Pons (tissue), 1 donor: ENCODE measurements at regions not wholly inside any gene's neighbourhood (a gene's known extent, or its start where the extent isn't known, plus 50 kb on each side); places are given as distances from the start of the nearest gene placed in this dataset.
"Not testable (repeated sequence)": the region's sequence is repeated elsewhere in the genome, so short reads cannot be mapped to it uniquely, and the experiment has no call there.

ENCODE experiments used
- DNase-seq: peaks from one replicate; pipeline ENCODE4 v3.0.0-alpha.2; 2016; ENCODE audit warnings: low spot score

GRCh38 chr7:84735677-84736076 lies 451.2 kb downstream of the SEMA3D start:
- DNase-seq = no peak

GRCh38 chr7:84735011-84735410 lies 451.8 kb downstream of the SEMA3D start:
- DNase-seq = no peak

- not testable (repeated sequence) for DNase-seq
Observed at GRCh38 chr7:84733976-84734375, 452.9 kb downstream of the SEMA3D start.

GRCh38 chr7:84730864-84731263 lies 456.0 kb downstream of the SEMA3D start:
- DNase-seq = not testable (repeated sequence)

- peak; percentile 2 for DNase-seq
Observed at GRCh38 chr7:84729284-84729683, 457.6 kb downstream of the SEMA3D start.

GRCh38 chr7:84722734-84723133 lies 464.1 kb downstream of the SEMA3D start:
- DNase-seq = no peak

- no peak for DNase-seq
Observed at GRCh38 chr7:84722086-84722485, 464.8 kb downstream of the SEMA3D start.

- no peak for DNase-seq
Observed at GRCh38 chr7:84720456-84721097, 466.3 kb downstream of the SEMA3D start.

- no peak for DNase-seq
Observed at GRCh38 chr7:84714765-84715164, 472.1 kb downstream of the SEMA3D start.

- no peak for DNase-seq
Observed at GRCh38 chr7:84712374-84713121, 474.3 kb downstream of the SEMA3D start.

GRCh38 chr7:84710538-84710937 lies 476.3 kb downstream of the SEMA3D start:
- DNase-seq = not testable (repeated sequence)

GRCh38 chr7:84705706-84706105 lies 481.1 kb downstream of the SEMA3D start:
- DNase-seq = no peak

GRCh38 chr7:84705079-84705478 lies 481.8 kb downstream of the SEMA3D start:
- no peak for DNase-seq

GRCh38 chr7:84704380-84704779 lies 482.5 kb downstream of the SEMA3D start:
- no peak for DNase-seq

GRCh38 chr7:84701524-84702306 lies 485.1 kb downstream of the SEMA3D start:
- no peak for DNase-seq

- DNase-seq = no peak
Observed at GRCh38 chr7:84700563-84701370, 486.1 kb downstream of the SEMA3D start.

GRCh38 chr7:84697506-84697905 lies 489.4 kb downstream of the SEMA3D start:
- no peak for DNase-seq

- DNase-seq = no peak
Observed at GRCh38 chr7:84693483-84693882, 493.4 kb downstream of the SEMA3D start.

GRCh38 chr7:84688671-84689070 lies 494.1 kb upstream of the SEMA3A start:
- DNase-seq = no peak

- DNase-seq = no peak
Observed at GRCh38 chr7:84686373-84686772, 491.8 kb upstream of the SEMA3A start.

- DNase-seq = no peak
Observed at GRCh38 chr7:84684836-84685480, 490.4 kb upstream of the SEMA3A start.

GRCh38 chr7:84682543-84682942 lies 488.0 kb upstream of the SEMA3A start:
- no peak for DNase-seq
